ENCODE measurements at regions not wholly inside any gene's neighbourhood (a gene's known extent, or its start where the extent isn't known, plus 50 kb on each side); places are given as distances from the start of the nearest gene placed in this dataset.

DNA sequence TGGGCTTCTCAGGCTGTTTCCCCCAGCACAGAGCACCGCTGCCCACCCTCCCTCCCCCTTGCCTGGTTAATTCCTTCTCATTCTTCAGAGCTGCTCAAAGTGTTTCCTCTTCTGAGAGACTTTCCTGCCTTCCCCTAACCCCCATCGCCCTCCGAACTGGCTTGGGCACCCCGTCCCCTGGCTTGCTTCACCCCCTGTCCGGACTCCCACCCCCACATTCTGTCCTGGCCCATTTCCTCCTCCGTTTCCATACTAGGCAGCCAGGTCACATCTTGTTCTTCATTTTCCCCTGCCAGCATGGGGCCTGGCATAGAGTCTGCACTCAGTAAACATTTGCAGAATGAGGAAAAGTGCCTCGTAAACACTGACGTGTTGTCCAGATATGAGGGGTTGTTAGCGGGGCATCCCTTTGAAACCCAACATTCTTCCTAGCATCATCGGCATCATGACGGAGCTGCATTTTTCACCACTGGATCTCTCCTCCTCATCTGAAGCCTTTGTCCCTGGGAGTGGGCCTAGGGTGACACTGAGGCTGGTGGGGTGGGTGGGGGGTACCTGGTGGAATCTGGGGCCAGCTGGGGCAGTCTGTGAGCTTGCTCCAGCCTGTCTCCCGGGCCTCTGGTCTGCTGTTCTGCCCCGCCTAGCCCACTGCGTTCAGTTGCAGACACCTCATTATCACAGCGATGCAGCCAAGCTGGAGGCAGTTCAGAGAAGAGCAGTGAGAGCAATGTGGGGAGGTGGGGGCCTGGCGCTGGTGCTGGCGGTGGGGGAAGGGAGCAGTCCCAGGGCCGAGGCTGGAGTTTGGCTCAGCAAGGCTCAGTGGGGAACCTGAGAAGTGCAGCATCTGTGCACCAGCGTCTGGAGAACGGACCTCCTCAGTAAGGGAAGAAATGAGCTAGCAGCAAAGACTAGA lies 149.4 kb upstream of the PJA1 start:
- Histone ChIP-seq H2AFZ (ENCODE audit: low read depth, low read length, poor library complexity, severe bottlenecking) (no peak overlapping the region), H3K36me3 (ENCODE audit: control insufficient read depth in 1 of 2, insufficient read depth in 2 of 2, low read length in 2 of 2) (no peaks in the 10 kb centered on the region), H3K9me3 (ENCODE audit: control insufficient read depth in 1 of 2, insufficient read depth in 1 of 2, low read depth in 1 of 2, low read length in 2 of 2) (no peaks in the 10 kb centered on the region), H3K4me1 (ENCODE audit: control insufficient read depth in 1 of 2, insufficient read depth in 2 of 2, low read length in 2 of 2) (no peaks in the 10 kb centered on the region), H3K27ac (ENCODE audit: low read depth, low read length) (no peak overlapping the region), H4K20me1 (ENCODE audit: insufficient read depth) (no peaks in the 10 kb centered on the region), H3K79me2 (ENCODE audit: insufficient read depth, low read length) (no peaks in the 10 kb centered on the region), H3K9ac (ENCODE audit: low read length) (no peak overlapping the region), H3K9me2 (ENCODE audit: insufficient read depth) (no peaks in the 10 kb centered on the region), H3K4me3 (replicated peaks in 1 of 2; ENCODE audit: low read depth in 1 of 2, low read length in 2 of 2) (no peak overlapping the region), H3K27me3 (ENCODE audit: insufficient read depth, low read length) (no peaks in the 10 kb centered on the region), H3K4me2 (ENCODE audit: low read length) (no peak overlapping the region)
- CTCF ChIA-PET: no interaction called here
- no TSS peak for BruUV-seq (replicated peaks)
- TF ChIP-seq SP1 (IDR thresholded peaks at IDR 0.05; ENCODE audit: low read depth) (no peak), EGR1 (IDR thresholded peaks at IDR 0.05; ENCODE audit: low read depth) (no peak), TCF7L2 (IDR thresholded peaks at IDR 0.05; ENCODE audit: borderline replicate concordance, extremely low read depth, insufficient read depth, insufficient read length) (no peak), FOSL1 (IDR thresholded peaks at IDR 0.05; ENCODE audit: low read depth) (no peak), ZFX (IDR thresholded peaks at IDR 0.05) (no peak), JUND (IDR thresholded peaks at IDR 0.05) (no peak), YY1 (IDR thresholded peaks at IDR 0.05; ENCODE audit: extremely low read depth, insufficient replicate concordance, low read depth, low read length) (no peak), SRF (IDR thresholded peaks at IDR 0.05; ENCODE audit: low read depth) (no peak), EZH2 (IDR thresholded peaks at IDR 0.05) (no peak), EZH2phosphoT487 (IDR thresholded peaks at IDR 0.05; ENCODE audit: borderline replicate concordance) (no peak), POLR2AphosphoS5 (IDR thresholded peaks at IDR 0.05; ENCODE audit: low read depth, low read length) (no peak), MAX (IDR thresholded peaks at IDR 0.05) (no peak), CBX3 (IDR thresholded peaks at IDR 0.05; ENCODE audit: low read depth) (no peak)
- TF ChIP-seq, protein P1, sequence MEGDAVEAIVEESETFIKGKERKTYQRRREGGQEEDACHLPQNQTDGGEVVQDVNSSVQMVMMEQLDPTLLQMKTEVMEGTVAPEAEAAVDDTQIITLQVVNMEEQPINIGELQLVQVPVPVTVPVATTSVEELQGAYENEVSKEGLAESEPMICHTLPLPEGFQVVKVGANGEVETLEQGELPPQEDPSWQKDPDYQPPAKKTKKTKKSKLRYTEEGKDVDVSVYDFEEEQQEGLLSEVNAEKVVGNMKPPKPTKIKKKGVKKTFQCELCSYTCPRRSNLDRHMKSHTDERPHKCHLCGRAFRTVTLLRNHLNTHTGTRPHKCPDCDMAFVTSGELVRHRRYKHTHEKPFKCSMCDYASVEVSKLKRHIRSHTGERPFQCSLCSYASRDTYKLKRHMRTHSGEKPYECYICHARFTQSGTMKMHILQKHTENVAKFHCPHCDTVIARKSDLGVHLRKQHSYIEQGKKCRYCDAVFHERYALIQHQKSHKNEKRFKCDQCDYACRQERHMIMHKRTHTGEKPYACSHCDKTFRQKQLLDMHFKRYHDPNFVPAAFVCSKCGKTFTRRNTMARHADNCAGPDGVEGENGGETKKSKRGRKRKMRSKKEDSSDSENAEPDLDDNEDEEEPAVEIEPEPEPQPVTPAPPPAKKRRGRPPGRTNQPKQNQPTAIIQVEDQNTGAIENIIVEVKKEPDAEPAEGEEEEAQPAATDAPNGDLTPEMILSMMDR (IDR thresholded peaks at IDR 0.05 in 2 of 3, conservative IDR thresholded peaks at IDR 0.05 in 1 of 3; ENCODE audit: borderline replicate concordance in 1 of 3, insufficient read depth in 1 of 3, low read depth in 2 of 3, low read length in 2 of 3): no peak
- intact Hi-C loops (cut with micrococcal nuclease): no loop called here
- RAD21 ChIA-PET (ENCODE audit: low non-redundant PET in 1 of 2, low total read pairs in 2 of 2, uncharacterized antibody in 2 of 2, unreplicated experiment in 2 of 2): no interaction called here
- DNase-seq (ENCODE audit: low read depth, low spot score): no peak
- ATAC-seq: no peak
- POLR2A ChIA-PET: no interaction called here
